RWPE2 (cell line): ENCODE measurements at regions not wholly inside any gene's neighbourhood (a gene's known extent, or its start where the extent isn't known, plus 50 kb on each side); places are given as distances from the start of the nearest gene placed in this dataset.

Source experiments
- ATAC-seq: fragments of 200-7000 bp; cut with Tn5 transposase; 3 replicates; pipeline ENCODE4 v1.9.1; 2021; ENCODE audit warnings: low read depth
- DNase-seq: peaks from one replicate; pipeline ENCODE4 v3.0.0-alpha.2; 2020; ENCODE audit warnings: low spot score
- H3K27ac ChIP-seq: fragments of 450-650 bp; 2 replicates; pipeline ENCODE4 v1.5.1; 2017; ENCODE audit warnings: mild to moderate bottlenecking; ENCODE audit not compliant: poor library complexity, severe bottlenecking
- H3K27me3 ChIP-seq: fragments of 250-450 bp; sonication (Bioruptor Pico); 2 replicates; pipeline ENCODE4 v1.5.1; 2021; ENCODE audit warnings: mild to moderate bottlenecking, moderate library complexity; ENCODE audit not compliant: insufficient read depth, poor library complexity, severe bottlenecking
- H3K36me3 ChIP-seq: fragments of 250-450 bp; sonication (Bioruptor Pico); 2 replicates; pipeline ENCODE4 v1.5.1; 2020; ENCODE audit warnings: low read depth, mild to moderate bottlenecking, moderate library complexity
- H3K4me1 ChIP-seq: fragments of 250-450 bp; sonication (Bioruptor Pico); 2 replicates; pipeline ENCODE4 v1.5.1; 2021; ENCODE audit warnings: mild to moderate bottlenecking, moderate library complexity; ENCODE audit not compliant: insufficient read depth, poor library complexity, severe bottlenecking
- H3K4me3 ChIP-seq: fragments of 250-450 bp; sonication (Bioruptor Pico); 2 replicates; pipeline ENCODE4 v1.5.1; 2021; ENCODE audit warnings: mild to moderate bottlenecking, moderate library complexity; ENCODE audit not compliant: severe bottlenecking
- H3K9me3 ChIP-seq: fragments of 250-450 bp; sonication (Bioruptor Pico); 2 replicates; pipeline ENCODE4 v1.5.1; 2021; ENCODE audit warnings: mild to moderate bottlenecking, moderate library complexity; ENCODE audit not compliant: severe bottlenecking
- TF ChIP-seq, protein P1 (sequence below): fragments of 450-650 bp; IDR thresholded peaks from one replicate; pipeline ENCODE4 v1.5.1; 2017; ENCODE audit warnings: mild to moderate bottlenecking, moderate library complexity; ENCODE audit not compliant: poor library complexity, severe bottlenecking

DNA sequence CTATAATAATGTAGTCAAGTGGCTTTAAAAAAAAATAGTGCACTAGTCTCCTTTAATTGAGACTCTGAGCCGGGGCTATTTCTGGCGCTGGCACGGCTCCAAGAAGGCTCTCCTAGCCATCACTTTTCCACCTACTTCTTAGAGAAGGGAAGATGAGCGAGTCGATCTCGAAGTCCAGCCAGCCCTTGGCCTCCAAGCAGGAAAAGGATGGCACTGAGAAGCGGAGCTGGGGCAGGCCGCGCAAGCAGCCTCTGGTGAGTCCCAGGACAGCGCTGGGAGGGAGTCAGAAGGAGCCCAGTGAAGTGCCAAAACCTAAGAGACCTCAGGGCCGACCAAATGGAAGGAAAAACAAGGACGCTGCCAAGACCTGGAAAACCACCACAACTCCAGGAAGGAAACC, 531.9 kb downstream of the MAGEB5 start:
- no peaks in the 10 kb centered on the region for H3K4me1 ChIP-seq
- no peaks in the 10 kb centered on the region for H3K27me3 ChIP-seq
- no peaks in the 10 kb centered on the region for H3K9me3 ChIP-seq
- no peaks in the 10 kb centered on the region for H3K36me3 ChIP-seq
- no peak overlapping the region for H3K27ac ChIP-seq
- DNase-seq (no peak), ATAC-seq (no peak)
- TF ChIP-seq, protein P1, sequence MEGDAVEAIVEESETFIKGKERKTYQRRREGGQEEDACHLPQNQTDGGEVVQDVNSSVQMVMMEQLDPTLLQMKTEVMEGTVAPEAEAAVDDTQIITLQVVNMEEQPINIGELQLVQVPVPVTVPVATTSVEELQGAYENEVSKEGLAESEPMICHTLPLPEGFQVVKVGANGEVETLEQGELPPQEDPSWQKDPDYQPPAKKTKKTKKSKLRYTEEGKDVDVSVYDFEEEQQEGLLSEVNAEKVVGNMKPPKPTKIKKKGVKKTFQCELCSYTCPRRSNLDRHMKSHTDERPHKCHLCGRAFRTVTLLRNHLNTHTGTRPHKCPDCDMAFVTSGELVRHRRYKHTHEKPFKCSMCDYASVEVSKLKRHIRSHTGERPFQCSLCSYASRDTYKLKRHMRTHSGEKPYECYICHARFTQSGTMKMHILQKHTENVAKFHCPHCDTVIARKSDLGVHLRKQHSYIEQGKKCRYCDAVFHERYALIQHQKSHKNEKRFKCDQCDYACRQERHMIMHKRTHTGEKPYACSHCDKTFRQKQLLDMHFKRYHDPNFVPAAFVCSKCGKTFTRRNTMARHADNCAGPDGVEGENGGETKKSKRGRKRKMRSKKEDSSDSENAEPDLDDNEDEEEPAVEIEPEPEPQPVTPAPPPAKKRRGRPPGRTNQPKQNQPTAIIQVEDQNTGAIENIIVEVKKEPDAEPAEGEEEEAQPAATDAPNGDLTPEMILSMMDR = no peak
- H3K4me3 ChIP-seq = no peak overlapping the region

DNA sequence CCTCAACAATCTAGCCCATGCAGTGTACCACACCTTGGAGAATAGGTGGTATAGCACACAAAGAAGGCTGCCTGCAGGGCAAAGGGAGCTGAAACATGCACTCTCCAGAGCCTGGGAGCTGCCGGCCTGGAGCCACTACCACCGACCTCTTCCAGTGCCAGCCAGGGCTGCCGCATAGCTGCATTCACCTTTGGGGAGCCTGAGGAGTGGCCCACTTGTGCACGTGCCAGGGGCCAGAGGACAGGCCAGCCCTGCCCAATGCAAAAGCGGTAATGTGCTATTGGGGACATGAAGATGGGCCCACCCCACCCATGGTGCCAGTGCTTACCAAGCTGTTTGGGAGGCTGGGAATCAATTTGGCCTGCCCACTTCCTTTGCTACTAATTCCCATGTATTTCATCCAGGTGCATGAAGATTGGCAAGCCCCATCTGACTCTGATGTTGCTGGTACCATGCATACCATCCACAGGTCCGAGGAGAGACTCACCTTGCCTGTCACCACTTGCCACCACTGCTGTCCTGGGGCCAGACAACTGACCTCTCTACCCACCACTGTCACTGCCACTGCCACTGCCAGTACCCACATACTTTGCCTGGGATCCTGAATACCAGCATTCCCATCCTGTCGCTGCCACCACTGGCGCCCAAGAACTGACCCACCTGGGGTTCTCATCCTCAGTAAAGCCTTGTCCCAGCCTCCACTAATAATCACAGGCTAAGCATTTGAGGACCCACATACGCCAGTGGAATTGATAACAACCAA, 506.9 kb downstream of the MAGEB5 start:
- Histone ChIP-seq H3K9me3 (no peaks in the 10 kb centered on the region), H3K27me3 (no peaks in the 10 kb centered on the region), H3K4me1 (no peaks in the 10 kb centered on the region), H3K27ac (no peak overlapping the region), H3K36me3 (no peaks in the 10 kb centered on the region), H3K4me3 (no peak overlapping the region)
- DNase-seq = no peak
- TF ChIP-seq, protein P1 = no peak
- no peak for ATAC-seq

- Histone ChIP-seq H3K4me3 (no peak overlapping the region), H3K36me3 (no peaks in the 10 kb centered on the region), H3K27me3 (no peaks in the 10 kb centered on the region), H3K9me3 (no peaks in the 10 kb centered on the region), H3K27ac (no peak overlapping the region), H3K4me1 (no peaks in the 10 kb centered on the region)
- no peak for ATAC-seq
- DNase-seq = no peak
- TF ChIP-seq, protein P1 = no peak
These were observed 456.6 kb downstream of the MAGEB5 start for GRCh38 chrX:26672571-26672970.

DNA sequence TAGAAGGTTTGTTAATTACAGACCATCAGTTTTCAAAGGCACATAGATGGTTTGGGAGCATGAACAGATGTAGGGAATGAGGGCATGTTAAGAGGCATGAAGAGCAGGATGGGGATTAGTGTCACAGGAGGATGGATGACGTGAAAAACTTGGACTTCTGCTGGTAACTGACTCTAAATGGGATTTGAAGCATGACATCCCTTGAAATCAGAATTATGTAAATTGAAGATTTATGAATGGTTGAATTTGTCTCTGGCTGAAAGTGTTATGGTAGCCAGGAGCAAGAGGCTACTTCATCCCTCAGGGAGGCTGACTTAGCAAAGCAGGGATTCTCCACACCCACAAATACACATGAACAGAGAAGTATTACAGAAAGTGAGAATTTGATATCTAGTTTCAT, 454.6 kb downstream of the MAGEB5 start:
- Histone ChIP-seq H3K4me1 (no peaks in the 10 kb centered on the region), H3K9me3 (no peaks in the 10 kb centered on the region), H3K27me3 (no peaks in the 10 kb centered on the region), H3K27ac (no peak overlapping the region), H3K4me3 (no peak overlapping the region), H3K36me3 (no peaks in the 10 kb centered on the region)
- DNase-seq = no peak
- TF ChIP-seq, protein P1 = no peak
- ATAC-seq = no peak

DNA sequence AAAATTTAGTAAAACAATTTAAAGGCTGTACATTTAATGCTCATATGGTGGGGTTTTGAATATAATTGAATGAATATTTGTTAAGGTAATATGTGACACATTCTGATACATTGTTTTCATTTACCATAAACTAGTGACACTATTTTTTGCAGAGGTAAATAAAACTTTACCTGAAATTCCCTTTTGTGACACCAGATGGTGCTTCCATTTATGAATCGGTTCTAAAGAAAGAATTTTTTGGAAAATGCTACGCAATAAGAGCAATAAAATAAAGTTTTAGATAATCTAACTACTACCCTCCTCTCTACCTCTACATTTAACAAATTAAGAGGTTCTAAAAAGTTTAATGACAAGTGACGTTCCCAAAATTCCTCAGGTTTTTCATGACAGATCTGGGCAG, 448.9 kb downstream of the MAGEB5 start:
- TF ChIP-seq, protein P1 = peak; percentile 15
- Histone ChIP-seq H3K4me1 (no peaks in the 10 kb centered on the region), H3K4me3 (no peak overlapping the region), H3K36me3 (no peaks in the 10 kb centered on the region), H3K27me3 (no peaks in the 10 kb centered on the region), H3K9me3 (no peaks in the 10 kb centered on the region), H3K27ac (no peak overlapping the region)
- ATAC-seq (no peak), DNase-seq (no peak)
